Keratinocyte (primary cell): ENCODE measurements at regions not wholly inside any gene's neighbourhood (a gene's known extent, or its start where the extent isn't known, plus 50 kb on each side); places are given as distances from the start of the nearest gene placed in this dataset.

Experiments used
- DNase-seq: peaks from one replicate; pipeline ENCODE4 v3.0.0-alpha.2; 2011; ENCODE audit warnings: low read depth, missing footprints, low spot score
- FAIRE-seq: peaks from 2 replicates; lab custom pipeline; 2011; peaks lifted over from hg19 to GRCh38; lab: Jason Lieb, UNC
- H2AFZ ChIP-seq: 2 replicates; pipeline ENCODE4 v1.6.0; 2012; ENCODE audit warnings: low read length, control low read depth, inconsistent platforms; ENCODE audit not compliant: control insufficient read depth
- H3K27ac ChIP-seq: 2 replicates; pipeline ENCODE4 v1.5.1; 2011; ENCODE audit warnings: low read length; ENCODE audit not compliant: control insufficient read depth, insufficient read depth
- H3K27me3 ChIP-seq: 3 replicates; pipeline ENCODE4 v1.6.0; 2011; ENCODE audit warnings: low read length; ENCODE audit not compliant: control insufficient read depth, insufficient read depth; ENCODE audit errors: extremely low read depth
- H3K36me3 ChIP-seq, 2 experiments: 2 replicates in 1 of 2; 3 replicates in 1 of 2; pipeline ENCODE4 v1.5.1; 2011; ENCODE audit warnings: low read length in 2 of 2, mild to moderate bottlenecking in 1 of 2; ENCODE audit not compliant: control insufficient read depth in 2 of 2, insufficient read depth in 2 of 2; ENCODE audit errors: extremely low read depth in 1 of 2
- H3K4me1 ChIP-seq: 3 replicates; pipeline ENCODE4 v1.5.1; 2011; ENCODE audit warnings: low read length; ENCODE audit not compliant: control insufficient read depth, insufficient read depth; ENCODE audit errors: extremely low read depth
- H3K4me2 ChIP-seq: 3 replicates; pipeline ENCODE4 v1.6.0; 2011; ENCODE audit warnings: low read depth, low read length; ENCODE audit not compliant: control insufficient read depth, insufficient read depth; ENCODE audit errors: extremely low read depth
- H3K4me3 ChIP-seq, 3 experiments: fragments of 200-600 bp in 1 of 3; sonication (generic) in 1 of 3; 2 replicates in 2 of 3; 3 replicates in 1 of 3; pipeline ENCODE4 v1.5.1; 2011 to 2016; ENCODE audit warnings: low read length in 3 of 3, mild to moderate bottlenecking in 3 of 3, control low read depth in 2 of 3, inconsistent platforms in 1 of 3, low read depth in 1 of 3, mixed read lengths in 1 of 3, mixed run types in 1 of 3, moderate library complexity in 1 of 3; ENCODE audit not compliant: control insufficient read depth in 2 of 3, insufficient read depth in 2 of 3; ENCODE audit errors: extremely low read depth in 1 of 3
- H3K79me2 ChIP-seq: 2 replicates; pipeline ENCODE4 v1.6.0; 2012; ENCODE audit warnings: low read length; ENCODE audit not compliant: control insufficient read depth, insufficient read depth
- H3K9ac ChIP-seq: 3 replicates; pipeline ENCODE4 v1.6.0; 2011; ENCODE audit warnings: low read length; ENCODE audit not compliant: control insufficient read depth, insufficient read depth; ENCODE audit errors: extremely low read depth
- H3K9me1 ChIP-seq: 3 replicates; pipeline ENCODE4 v1.6.0; 2011; ENCODE audit warnings: low read length; ENCODE audit not compliant: control insufficient read depth, insufficient read depth; ENCODE audit errors: extremely low read depth
- H3K9me3 ChIP-seq: 2 replicates; pipeline ENCODE4 v1.5.1; 2012; ENCODE audit warnings: low read depth, low read length; ENCODE audit not compliant: control insufficient read depth
- H4K20me1 ChIP-seq: 3 replicates; pipeline ENCODE4 v1.6.0; 2011; ENCODE audit warnings: low read length; ENCODE audit not compliant: control insufficient read depth, insufficient read depth; ENCODE audit errors: extremely low read depth
- CTCF ChIP-seq, 3 experiments: IDR thresholded peaks in 1 of 3; conservative IDR thresholded peaks in 1 of 3; optimal IDR thresholded peaks in 1 of 3; 2 replicates in 2 of 3; 3 replicates in 1 of 3; pipeline versions ENCODE3 to v1.5.1; 2011; ENCODE audit warnings: low read length in 3 of 3, mild to moderate bottlenecking in 3 of 3, moderate library complexity in 2 of 3, control low read depth in 1 of 3, inconsistent platforms in 1 of 3; ENCODE audit not compliant: insufficient read depth in 2 of 3; ENCODE audit errors: extremely low read depth in 1 of 3
- EZH2 ChIP-seq: IDR thresholded peaks from one replicate; pipeline ENCODE4 v1.6.1; 2012; ENCODE audit warnings: inconsistent platforms, mild to moderate bottlenecking, low read length, moderate library complexity
- dilution Hi-C: fragments of 300-500 bp; cut with MboI; formaldehyde crosslinking; loops from one replicate; pipeline ENCODE4 v1.7.0; 2020; ENCODE audit warnings: low sequenced_read_pairs; ENCODE audit not compliant: extremely low pct_ligation_motif_present

GRCh38 chr15:101562428-101563059 lies 73.0 kb upstream of the PCSK6 start:
- H3K27me3 ChIP-seq = peaks cover 25% of the 10 kb centered on the region
- H3K9me1 ChIP-seq = no peaks in the 10 kb centered on the region
- DNase-seq (no peak), FAIRE-seq (no peak)
- H4K20me1 ChIP-seq = no peaks in the 10 kb centered on the region
- H3K4me2 ChIP-seq = no peak overlapping the region
- no peaks in the 10 kb centered on the region for H3K4me1 ChIP-seq
- dilution Hi-C loops = no loop called here
- H3K9me3 ChIP-seq = no peaks in the 10 kb centered on the region
- no peaks in the 10 kb centered on the region for H3K36me3 ChIP-seq
- H3K79me2 ChIP-seq = no peaks in the 10 kb centered on the region
- TF ChIP-seq CTCF (optimal IDR thresholded peaks at IDR 0.05 in 1 of 3, IDR thresholded peaks at IDR 0.05 in 1 of 3, conservative IDR thresholded peaks at IDR 0.05 in 1 of 3; ENCODE audit: extremely low read depth in 1 of 3, insufficient read depth in 2 of 3, low read length in 3 of 3) (no peak), EZH2 (no peak)
- H3K9ac ChIP-seq = no peak overlapping the region
- no peak overlapping the region for H3K27ac ChIP-seq
- no peak overlapping the region for H2AFZ ChIP-seq
- no peak overlapping the region for H3K4me3 ChIP-seq

GRCh38 chr15:101561584-101561906 lies 72.0 kb upstream of the PCSK6 start:
- no peaks in the 10 kb centered on the region for H3K36me3 ChIP-seq
- dilution Hi-C loops = no loop called here
- H3K4me3 ChIP-seq = no peak overlapping the region
- no peaks in the 10 kb centered on the region for H3K9me1 ChIP-seq
- TF ChIP-seq EZH2 (no peak), CTCF (optimal IDR thresholded peaks at IDR 0.05 in 1 of 3, IDR thresholded peaks at IDR 0.05 in 1 of 3, conservative IDR thresholded peaks at IDR 0.05 in 1 of 3; ENCODE audit: extremely low read depth in 1 of 3, insufficient read depth in 2 of 3, low read length in 3 of 3) (no peak)
- H3K27me3 ChIP-seq = peaks cover 25% of the 10 kb centered on the region
- H3K9ac ChIP-seq = no peak overlapping the region
- no peaks in the 10 kb centered on the region for H4K20me1 ChIP-seq
- no peak for DNase-seq
- no peak for FAIRE-seq
- no peak overlapping the region for H3K27ac ChIP-seq
- H2AFZ ChIP-seq = no peak overlapping the region
- no peak overlapping the region for H3K4me2 ChIP-seq
- H3K79me2 ChIP-seq = no peaks in the 10 kb centered on the region
- no peaks in the 10 kb centered on the region for H3K4me1 ChIP-seq
- H3K9me3 ChIP-seq = no peaks in the 10 kb centered on the region
